ENCODE measurements at regions not wholly inside any gene's neighbourhood (a gene's known extent, or its start where the extent isn't known, plus 50 kb on each side); places are given as distances from the start of the nearest gene placed in this dataset.

DNA sequence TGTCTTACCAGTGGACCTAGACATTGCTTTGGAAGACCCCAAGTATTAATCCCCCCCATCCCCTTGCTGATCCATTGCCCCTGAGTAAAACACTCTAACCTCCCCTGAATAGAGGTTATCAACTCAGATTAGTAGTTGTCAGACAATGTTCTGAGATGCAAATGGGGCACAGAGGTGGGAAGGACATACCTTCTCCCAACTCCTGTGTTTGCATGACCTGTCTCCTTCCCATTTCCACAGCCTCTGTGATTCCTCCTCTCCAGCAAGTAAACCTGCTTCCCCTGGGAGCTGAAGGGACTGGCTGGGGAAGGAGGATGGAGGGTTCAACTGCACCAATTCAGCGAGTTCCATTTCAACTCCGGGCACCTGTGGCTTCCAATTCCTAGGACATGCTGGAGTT, 199.8 kb upstream of the SASH1 start (continued):
- TF ChIP-seq POU5F1 (IDR thresholded peaks at IDR 0.05; ENCODE audit: low read depth, low read length) (no peak), SP1 (IDR thresholded peaks at IDR 0.05; ENCODE audit: low read depth, low read length) (no peak), SIX5 (IDR thresholded peaks at IDR 0.05; ENCODE audit: low read depth, low read length) (no peak), SP2 (IDR thresholded peaks at IDR 0.05; ENCODE audit: low read length) (no peak), CHD7 (IDR thresholded peaks at IDR 0.05; ENCODE audit: insufficient replicate concordance, low read length) (no peak)

Measured in H1 (cell line).